GM12874 (cell line): ENCODE measurements at regions not wholly inside any gene's neighbourhood (a gene's known extent, or its start where the extent isn't known, plus 50 kb on each side); places are given as distances from the start of the nearest gene placed in this dataset.

Source experiments
- TF ChIP-seq, protein P1 (sequence below): IDR thresholded peaks from 2 replicates; pipeline ENCODE4 v1.5.1; 2011; ENCODE audit warnings: low read depth, mild to moderate bottlenecking, control low read depth, low read length, moderate library complexity; ENCODE audit not compliant: insufficient read depth

GRCh38 chr9:129549139-129549538 lies 71.8 kb downstream of the C9orf50 start:
- TF ChIP-seq, protein P1, sequence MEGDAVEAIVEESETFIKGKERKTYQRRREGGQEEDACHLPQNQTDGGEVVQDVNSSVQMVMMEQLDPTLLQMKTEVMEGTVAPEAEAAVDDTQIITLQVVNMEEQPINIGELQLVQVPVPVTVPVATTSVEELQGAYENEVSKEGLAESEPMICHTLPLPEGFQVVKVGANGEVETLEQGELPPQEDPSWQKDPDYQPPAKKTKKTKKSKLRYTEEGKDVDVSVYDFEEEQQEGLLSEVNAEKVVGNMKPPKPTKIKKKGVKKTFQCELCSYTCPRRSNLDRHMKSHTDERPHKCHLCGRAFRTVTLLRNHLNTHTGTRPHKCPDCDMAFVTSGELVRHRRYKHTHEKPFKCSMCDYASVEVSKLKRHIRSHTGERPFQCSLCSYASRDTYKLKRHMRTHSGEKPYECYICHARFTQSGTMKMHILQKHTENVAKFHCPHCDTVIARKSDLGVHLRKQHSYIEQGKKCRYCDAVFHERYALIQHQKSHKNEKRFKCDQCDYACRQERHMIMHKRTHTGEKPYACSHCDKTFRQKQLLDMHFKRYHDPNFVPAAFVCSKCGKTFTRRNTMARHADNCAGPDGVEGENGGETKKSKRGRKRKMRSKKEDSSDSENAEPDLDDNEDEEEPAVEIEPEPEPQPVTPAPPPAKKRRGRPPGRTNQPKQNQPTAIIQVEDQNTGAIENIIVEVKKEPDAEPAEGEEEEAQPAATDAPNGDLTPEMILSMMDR, result no peak

DNA sequence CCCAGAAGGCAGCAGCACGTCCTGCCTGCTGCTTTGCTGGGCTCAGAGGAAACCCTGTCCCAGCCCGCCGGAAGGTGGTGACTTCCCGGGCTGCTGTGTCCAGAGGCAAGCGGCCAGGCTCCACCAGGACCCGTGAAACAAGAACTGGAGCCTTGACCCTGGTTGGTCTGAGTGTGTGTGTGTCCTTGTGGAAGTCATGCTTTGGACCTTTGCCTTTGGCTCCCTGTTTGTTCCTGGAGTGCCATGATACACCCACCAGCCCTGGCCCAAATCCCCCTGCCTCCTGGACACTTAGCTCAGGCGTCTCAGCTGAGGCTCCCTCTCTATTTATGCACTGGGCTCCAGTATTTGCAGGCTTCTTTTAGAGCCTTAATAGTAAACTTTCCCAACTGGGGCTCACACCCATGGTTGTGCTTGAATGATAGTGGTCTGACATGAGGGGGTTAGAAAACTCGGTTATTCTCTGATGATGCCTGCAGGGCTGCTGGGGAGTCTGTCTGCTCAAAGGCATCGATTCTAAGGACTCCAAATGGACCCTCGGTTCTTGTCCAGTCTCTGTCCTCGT lies 72.2 kb downstream of the C9orf50 start:
- TF ChIP-seq, protein P1, result no peak

- TF ChIP-seq, protein P1, result no peak
Observed at GRCh38 chr9:129547869-129548570, 72.9 kb downstream of the C9orf50 start.

DNA sequence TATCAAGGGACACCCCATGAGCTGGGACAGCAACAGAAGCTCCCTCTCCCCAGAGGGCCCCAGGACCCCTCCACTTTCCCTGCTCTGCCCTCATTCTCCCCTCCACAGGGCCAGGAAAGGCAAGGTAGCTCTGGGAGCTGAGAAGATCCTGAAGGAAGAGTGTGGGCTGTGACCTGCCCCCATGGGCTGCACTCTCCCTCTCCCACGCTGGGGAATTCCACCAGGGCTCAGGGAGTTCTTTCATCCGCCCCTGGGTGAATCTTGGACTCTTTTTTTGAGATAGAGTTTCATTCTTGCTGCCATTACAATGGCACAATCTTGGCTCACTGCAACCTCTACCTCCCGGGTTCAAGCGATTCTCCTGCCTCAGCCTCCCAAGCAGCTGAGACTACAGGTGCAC lies 73.8 kb downstream of the C9orf50 start:
- TF ChIP-seq, protein P1, result no peak

GRCh38 chr9:129544761-129545160 lies 76.1 kb downstream of the C9orf50 start:
- TF ChIP-seq, protein P1, result no peak

DNA sequence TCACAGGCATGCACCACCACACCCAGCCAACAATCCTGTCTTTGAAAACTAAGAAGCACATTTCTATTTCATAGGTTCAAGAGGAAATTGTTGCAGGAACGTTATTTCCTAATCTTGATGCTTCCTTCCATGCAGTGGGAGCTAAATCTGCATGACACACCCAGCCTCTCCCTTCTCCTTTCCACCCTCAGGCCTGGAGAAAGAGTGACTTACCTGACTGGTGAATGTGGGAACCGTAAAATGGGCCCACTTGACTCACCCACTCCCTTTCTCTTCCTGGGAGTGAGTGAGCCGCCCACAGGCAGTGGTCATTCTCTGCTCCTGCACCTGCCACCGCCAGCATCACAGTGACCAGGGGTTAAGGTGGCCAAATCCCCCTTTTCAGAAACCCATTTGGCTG lies 78.2 kb downstream of the C9orf50 start:
- TF ChIP-seq, protein P1, result no peak

DNA sequence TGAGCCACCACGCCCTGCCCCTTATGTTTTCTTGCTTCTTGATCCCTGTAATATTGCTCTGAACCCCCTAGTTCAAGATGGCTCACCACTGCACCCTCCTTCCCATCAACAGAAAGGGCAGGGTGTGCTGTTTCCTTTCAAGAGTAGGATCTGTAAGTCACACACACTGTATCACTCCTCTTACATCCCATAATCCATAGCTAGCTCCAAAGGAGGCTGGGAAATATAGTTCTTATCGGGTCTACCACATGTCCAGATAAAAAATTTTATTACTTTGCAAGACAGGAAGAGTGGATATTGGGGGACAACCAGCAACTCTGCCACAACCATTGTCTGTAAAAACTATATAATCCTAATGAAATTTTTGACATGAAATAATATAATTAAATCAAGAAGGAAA lies 79.6 kb downstream of the C9orf50 start:
- TF ChIP-seq, protein P1, result no peak
